Activated naive CD4-positive, alpha-beta T cell treated with anti-CD3 and anti-CD28 coated beads, Interleukin-2, amount 10 ng/mL, durations not matched to agents 7 days and 5 days (primary cell): ENCODE measurements at regions not wholly inside any gene's neighbourhood (a gene's known extent, or its start where the extent isn't known, plus 50 kb on each side); places are given as distances from the start of the nearest gene placed in this dataset.

Source experiments
- CTCF ChIA-PET: fragments of 350-600 bp; sonication (Branson Sonifier 250); formaldehyde crosslinking; loops from one replicate; lab custom pipeline; 2021; ENCODE audit warnings: antibody characterized with exemption; lab: Charles Lee
- DNase-seq: peaks from one replicate; pipeline ENCODE4 v3.0.0-alpha.2; 2020
- H3K27ac Mint-ChIP-seq: one replicate; pipeline ENCODE4 v1.8.0; 2021; ENCODE audit warnings: mild to moderate bottlenecking, moderate library complexity, mixed read lengths
- H3K27me3 Mint-ChIP-seq: one replicate; pipeline ENCODE4 v1.8.0; 2021; ENCODE audit warnings: mild to moderate bottlenecking, mixed read lengths
- H3K36me3 Mint-ChIP-seq: one replicate; pipeline ENCODE4 v1.8.0; 2021; ENCODE audit warnings: mixed read lengths
- H3K4me1 Mint-ChIP-seq: one replicate; pipeline ENCODE4 v1.8.0; 2021; ENCODE audit warnings: mixed read lengths
- H3K4me3 Mint-ChIP-seq: one replicate; pipeline ENCODE4 v1.8.0; 2021; ENCODE audit warnings: mild to moderate bottlenecking, moderate library complexity, mixed read lengths
- H3K9me3 Mint-ChIP-seq: one replicate; pipeline ENCODE4 v1.8.0; 2021; ENCODE audit warnings: mixed read lengths

- no peak overlapping the region for H3K27ac Mint-ChIP-seq
- DNase-seq: no peak
- CTCF ChIA-PET: no interaction called here
- no peaks in the 10 kb centered on the region for H3K27me3 Mint-ChIP-seq
- peaks cover 5% of the 10 kb centered on the region for H3K9me3 Mint-ChIP-seq
- no peaks in the 10 kb centered on the region for H3K36me3 Mint-ChIP-seq
- H3K4me1 Mint-ChIP-seq: no peaks in the 10 kb centered on the region
- H3K4me3 Mint-ChIP-seq: no peak overlapping the region
These were observed 382.0 kb upstream of the ANO3 start for GRCh38 chr11:25949918-25950317.

GRCh38 chr11:25953006-25953405 is 378.9 kb upstream of the ANO3 start:
- CTCF ChIA-PET: no interaction called here
- peaks cover 4% of the 10 kb centered on the region for H3K9me3 Mint-ChIP-seq
- H3K27ac Mint-ChIP-seq: no peak overlapping the region
- H3K36me3 Mint-ChIP-seq: no peaks in the 10 kb centered on the region
- no peaks in the 10 kb centered on the region for H3K4me1 Mint-ChIP-seq
- H3K27me3 Mint-ChIP-seq: no peaks in the 10 kb centered on the region
- no peak for DNase-seq
- no peak overlapping the region for H3K4me3 Mint-ChIP-seq

- Mint-ChIP-seq H3K4me3 (no peak overlapping the region), H3K36me3 (no peaks in the 10 kb centered on the region), H3K9me3 (peaks cover under 1% of the 10 kb centered on the region), H3K4me1 (no peaks in the 10 kb centered on the region), H3K27ac (no peak overlapping the region), H3K27me3 (no peaks in the 10 kb centered on the region)
- no peak for DNase-seq
- CTCF ChIA-PET: no interaction called here
These were observed 373.9 kb upstream of the ANO3 start for GRCh38 chr11:25958045-25958444.

- Mint-ChIP-seq H3K27me3 (no peaks in the 10 kb centered on the region), H3K36me3 (no peaks in the 10 kb centered on the region), H3K27ac (no peak overlapping the region), H3K9me3 (peaks cover 6% of the 10 kb centered on the region), H3K4me1 (no peaks in the 10 kb centered on the region), H3K4me3 (no peak overlapping the region)
- CTCF ChIA-PET: no interaction called here
- no peak for DNase-seq
These were observed 370.4 kb upstream of the ANO3 start for GRCh38 chr11:25961539-25961938.

GRCh38 chr11:25970726-25971508 is 361.0 kb upstream of the ANO3 start:
- peaks cover 11% of the 10 kb centered on the region for H3K9me3 Mint-ChIP-seq
- H3K4me3 Mint-ChIP-seq: no peak overlapping the region
- H3K27ac Mint-ChIP-seq: no peak overlapping the region
- no peaks in the 10 kb centered on the region for H3K27me3 Mint-ChIP-seq
- CTCF ChIA-PET: no interaction called here
- no peaks in the 10 kb centered on the region for H3K36me3 Mint-ChIP-seq
- H3K4me1 Mint-ChIP-seq: no peaks in the 10 kb centered on the region
- no peak for DNase-seq

- Mint-ChIP-seq H3K4me1 (no peaks in the 10 kb centered on the region), H3K27me3 (no peaks in the 10 kb centered on the region), H3K27ac (no peak overlapping the region)
These were observed 351.8 kb upstream of the ANO3 start for GRCh38 chr11:25980091-25980490.

GRCh38 chr11:25981998-25982397 is 349.9 kb upstream of the ANO3 start:
- Mint-ChIP-seq H3K4me3 (no peak overlapping the region), H3K36me3 (no peaks in the 10 kb centered on the region), H3K4me1 (no peaks in the 10 kb centered on the region), H3K27me3 (no peaks in the 10 kb centered on the region), H3K27ac (no peak overlapping the region), H3K9me3 (peaks cover 2% of the 10 kb centered on the region)
- CTCF ChIA-PET: interaction anchor here (1.2 kb wide), 1 partner anchor 297 kb away, joined by 3 read pairs; no protein-coding TSS in a partner anchor
- no peak for DNase-seq

More at GRCh38 chr11:25980091-25980490, 351.8 kb upstream of the ANO3 start:
- Mint-ChIP-seq H3K4me3 (no peak overlapping the region), H3K9me3 (peaks cover 2% of the 10 kb centered on the region), H3K36me3 (no peaks in the 10 kb centered on the region)
- no peak for DNase-seq
- CTCF ChIA-PET: no interaction called here

GRCh38 chr11:25983280-25983679 is 348.6 kb upstream of the ANO3 start:
- Mint-ChIP-seq H3K9me3 (peaks cover 2% of the 10 kb centered on the region), H3K4me3 (no peak overlapping the region), H3K27me3 (no peaks in the 10 kb centered on the region), H3K36me3 (no peaks in the 10 kb centered on the region), H3K4me1 (no peaks in the 10 kb centered on the region), H3K27ac (no peak overlapping the region)
- CTCF ChIA-PET: no interaction called here
- DNase-seq: no peak

- Mint-ChIP-seq H3K4me3 (no peak overlapping the region), H3K36me3 (no peaks in the 10 kb centered on the region), H3K9me3 (peaks cover 2% of the 10 kb centered on the region), H3K27ac (no peak overlapping the region), H3K27me3 (no peaks in the 10 kb centered on the region), H3K4me1 (no peaks in the 10 kb centered on the region)
- CTCF ChIA-PET: no interaction called here
- no peak for DNase-seq
These were observed 343.8 kb upstream of the ANO3 start for GRCh38 chr11:25988178-25988577.

GRCh38 chr11:25990406-25990805 is 341.5 kb upstream of the ANO3 start:
- no peak for DNase-seq
- H3K9me3 Mint-ChIP-seq: no peaks in the 10 kb centered on the region
- H3K36me3 Mint-ChIP-seq: no peaks in the 10 kb centered on the region
- H3K27ac Mint-ChIP-seq: no peak overlapping the region
- CTCF ChIA-PET: interaction anchor here (0.6 kb wide), 1 partner anchor 208 kb away, joined by 3 read pairs; no protein-coding TSS in a partner anchor
- H3K27me3 Mint-ChIP-seq: no peaks in the 10 kb centered on the region
- no peak overlapping the region for H3K4me3 Mint-ChIP-seq
- no peaks in the 10 kb centered on the region for H3K4me1 Mint-ChIP-seq

GRCh38 chr11:25991476-25991875 is 340.5 kb upstream of the ANO3 start:
- no peaks in the 10 kb centered on the region for H3K9me3 Mint-ChIP-seq
- H3K27ac Mint-ChIP-seq: no peak overlapping the region
- no peak overlapping the region for H3K4me3 Mint-ChIP-seq
- CTCF ChIA-PET: no interaction called here
- no peaks in the 10 kb centered on the region for H3K36me3 Mint-ChIP-seq
- H3K27me3 Mint-ChIP-seq: no peaks in the 10 kb centered on the region
- no peaks in the 10 kb centered on the region for H3K4me1 Mint-ChIP-seq
- DNase-seq: no peak

GRCh38 chr11:25992294-25992693 is 339.6 kb upstream of the ANO3 start:
- H3K9me3 Mint-ChIP-seq: no peaks in the 10 kb centered on the region
- H3K4me3 Mint-ChIP-seq: no peak overlapping the region
- DNase-seq: no peak
- H3K36me3 Mint-ChIP-seq: no peaks in the 10 kb centered on the region
- H3K27ac Mint-ChIP-seq: no peak overlapping the region
- no peaks in the 10 kb centered on the region for H3K27me3 Mint-ChIP-seq
- no peaks in the 10 kb centered on the region for H3K4me1 Mint-ChIP-seq
- CTCF ChIA-PET: no interaction called here

- Mint-ChIP-seq H3K4me1 (no peaks in the 10 kb centered on the region), H3K27me3 (no peaks in the 10 kb centered on the region), H3K9me3 (no peaks in the 10 kb centered on the region), H3K4me3 (no peak overlapping the region), H3K27ac (no peak overlapping the region), H3K36me3 (no peaks in the 10 kb centered on the region)
- CTCF ChIA-PET: no interaction called here
- no peak for DNase-seq
These were observed 338.9 kb upstream of the ANO3 start for GRCh38 chr11:25993016-25993415.

- Mint-ChIP-seq H3K4me1 (no peaks in the 10 kb centered on the region), H3K27me3 (no peaks in the 10 kb centered on the region), H3K9me3 (peaks cover 5% of the 10 kb centered on the region), H3K36me3 (no peaks in the 10 kb centered on the region), H3K4me3 (no peak overlapping the region), H3K27ac (no peak overlapping the region)
- no peak for DNase-seq
- CTCF ChIA-PET: no interaction called here
These were observed 320.5 kb upstream of the ANO3 start for GRCh38 chr11:26011474-26011873.

- Mint-ChIP-seq H3K27ac (no peak overlapping the region), H3K36me3 (no peaks in the 10 kb centered on the region), H3K4me1 (no peaks in the 10 kb centered on the region), H3K9me3 (peaks cover 5% of the 10 kb centered on the region), H3K27me3 (no peaks in the 10 kb centered on the region), H3K4me3 (no peak overlapping the region)
- CTCF ChIA-PET: no interaction called here
- DNase-seq: no peak
These were observed 317.3 kb upstream of the ANO3 start for GRCh38 chr11:26014456-26015115.
